ENCODE measurements at regions not wholly inside any gene's neighbourhood (a gene's known extent, or its start where the extent isn't known, plus 50 kb on each side); places are given as distances from the start of the nearest gene placed in this dataset.

- TF ChIP-seq CTCF (IDR thresholded peaks at IDR 0.05; ENCODE audit: insufficient read depth, low read length, poor library complexity, severe bottlenecking), result no peak
- no peaks in the 10 kb centered on the region; the same call in 1 of the 2 replicates for H3K27me3 ChIP-seq (replicated peaks; ENCODE audit: control insufficient read depth, insufficient read depth, low read length)
- no peak overlapping the region for H3K4me3 ChIP-seq (replicated peaks; ENCODE audit: low read depth, low read length)
- no peak for DNase-seq (ENCODE audit: extremely low read depth, insufficient read length)
- no peaks in the 10 kb centered on the region for H3K36me3 ChIP-seq (ENCODE audit: control insufficient read depth, insufficient read depth, low read length)
Observed at GRCh38 chr12:69149270-69149669, 90.1 kb upstream of the CPSF6 start.

- Histone ChIP-seq H3K36me3 (ENCODE audit: control insufficient read depth, insufficient read depth, low read length) (no peaks in the 10 kb centered on the region), H3K27me3 (replicated peaks; ENCODE audit: control insufficient read depth, insufficient read depth, low read length) (no peaks in the 10 kb centered on the region; the same call in 1 of the 2 replicates), H3K4me3 (replicated peaks; ENCODE audit: low read depth, low read length) (no peak overlapping the region)
- DNase-seq (ENCODE audit: extremely low read depth, insufficient read length), result no peak
- no peak for TF ChIP-seq CTCF (IDR thresholded peaks at IDR 0.05; ENCODE audit: insufficient read depth, low read length, poor library complexity, severe bottlenecking)
Observed at GRCh38 chr12:69150083-69150795, 89.1 kb upstream of the CPSF6 start.

GRCh38 chr12:69150796-69151127, 88.6 kb upstream of the CPSF6 start:
- Histone ChIP-seq H3K36me3 (ENCODE audit: control insufficient read depth, insufficient read depth, low read length) (no peaks in the 10 kb centered on the region), H3K4me3 (replicated peaks; ENCODE audit: low read depth, low read length) (no peak overlapping the region), H3K27me3 (replicated peaks; ENCODE audit: control insufficient read depth, insufficient read depth, low read length) (no peaks in the 10 kb centered on the region)
- TF ChIP-seq CTCF (IDR thresholded peaks at IDR 0.05; ENCODE audit: insufficient read depth, low read length, poor library complexity, severe bottlenecking), result no peak
- no peak for DNase-seq (ENCODE audit: extremely low read depth, insufficient read length)

GRCh38 chr12:69151254-69151764, 88.1 kb upstream of the CPSF6 start:
- no peak for DNase-seq (ENCODE audit: extremely low read depth, insufficient read length)
- no peaks in the 10 kb centered on the region for H3K27me3 ChIP-seq (replicated peaks; ENCODE audit: control insufficient read depth, insufficient read depth, low read length)
- no peaks in the 10 kb centered on the region for H3K36me3 ChIP-seq (ENCODE audit: control insufficient read depth, insufficient read depth, low read length)
- TF ChIP-seq CTCF (IDR thresholded peaks at IDR 0.05; ENCODE audit: insufficient read depth, low read length, poor library complexity, severe bottlenecking), result no peak
- H3K4me3 ChIP-seq (replicated peaks; ENCODE audit: low read depth, low read length), result no peak overlapping the region

GRCh38 chr12:69154585-69155363, 84.6 kb upstream of the CPSF6 start:
- H3K27me3 ChIP-seq (replicated peaks; ENCODE audit: control insufficient read depth, insufficient read depth, low read length), result no peaks in the 10 kb centered on the region
- H3K36me3 ChIP-seq (ENCODE audit: control insufficient read depth, insufficient read depth, low read length), result no peaks in the 10 kb centered on the region
- DNase-seq (ENCODE audit: extremely low read depth, insufficient read length), result peak; percentile 12
- peak; percentile 79 for TF ChIP-seq CTCF (IDR thresholded peaks at IDR 0.05; ENCODE audit: insufficient read depth, low read length, poor library complexity, severe bottlenecking)
- no peak overlapping the region for H3K4me3 ChIP-seq (replicated peaks; ENCODE audit: low read depth, low read length)
